ENCODE measurements at regions not wholly inside any gene's neighbourhood (a gene's known extent, or its start where the extent isn't known, plus 50 kb on each side); places are given as distances from the start of the nearest gene placed in this dataset.
"Not testable (repeated sequence)": the region's sequence is repeated elsewhere in the genome, so short reads cannot be mapped to it uniquely, and the experiment has no call there.

DNA sequence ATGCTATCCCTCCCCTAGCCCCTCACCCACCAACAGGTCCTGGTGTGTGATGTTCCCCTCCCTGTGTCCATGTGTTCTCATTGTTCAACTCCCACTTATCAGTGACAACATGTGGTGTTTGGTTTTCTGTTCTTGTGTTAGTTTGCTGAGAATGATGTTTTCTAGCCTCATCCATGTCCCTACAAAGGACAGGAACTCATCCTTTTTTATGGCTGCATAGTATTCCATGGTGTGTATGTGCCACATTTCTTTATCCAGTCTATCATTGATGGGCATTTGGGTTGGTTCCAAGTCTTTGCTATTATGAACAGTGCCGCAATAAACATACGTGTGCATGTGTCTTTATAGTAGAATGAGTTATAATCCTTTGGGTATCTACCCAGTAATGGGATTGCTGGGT, 120.4 kb upstream of the PODXL start:
- no CpG with 5 or more reads among the region's 2 CpGs for WGBS (ENCODE audit: insufficient coverage)

DNA sequence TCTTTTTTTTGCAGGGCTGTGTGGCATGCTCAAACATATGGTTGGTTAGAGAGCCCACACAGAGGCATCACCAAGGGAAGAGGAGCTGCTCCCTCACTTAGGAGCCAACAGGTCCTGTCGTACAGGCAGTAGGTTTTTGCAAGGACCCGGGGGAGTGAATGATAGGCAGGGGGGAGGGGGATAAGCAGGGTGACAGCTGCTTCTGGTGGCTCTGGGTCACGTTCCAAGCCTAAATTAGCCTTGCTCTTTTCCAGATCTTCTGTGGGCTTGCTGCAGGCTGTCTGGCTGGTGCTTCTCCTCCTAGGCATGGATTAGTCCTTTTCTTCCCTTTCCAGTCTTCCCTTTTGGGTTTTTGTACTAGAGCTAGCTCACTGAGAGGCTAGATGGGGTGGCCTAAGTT, 117.7 kb upstream of the PODXL start:
- no peaks in the 10 kb centered on the region for H3K9me3 Mint-ChIP-seq
- CTCF ChIA-PET = interaction anchor here in 1 of 2 donors (0.6 kb wide), 1 partner anchor 32 kb away, joined by 3 read pairs; no protein-coding TSS in a partner anchor

More for the DNA sequence above, 120.4 kb upstream of the PODXL start:
- H3K27ac ChIP-seq (ENCODE audit: low read length); ATAC-seq (replicated peaks in 1 of 4); H3K4me3 ChIP-seq (ENCODE audit: control insufficient read depth in 1 of 2, extremely low read depth in 1 of 2, low read length in 1 of 2); H3K36me3 ChIP-seq (ENCODE audit: control insufficient read depth in 2 of 2, extremely low read depth in 1 of 2, insufficient read depth in 1 of 2, low read length in 1 of 2); H3K36me3 Mint-ChIP-seq; POLR2A ChIA-PET; DNase-seq; H3K27ac Mint-ChIP-seq; H3K9me3 Mint-ChIP-seq; CTCF ChIA-PET; H3K4me1 Mint-ChIP-seq; H3K27me3 ChIP-seq (replicated peaks in 1 of 2; ENCODE audit: control insufficient read depth in 2 of 2, extremely low read depth in 1 of 2, insufficient read depth in 2 of 2, low read length in 1 of 2); H3K4me1 ChIP-seq (ENCODE audit: control insufficient read depth in 1 of 2, extremely low read depth in 1 of 2, insufficient read depth in 2 of 2, low read length in 2 of 2); H3K9me3 ChIP-seq; H3K4me3 Mint-ChIP-seq: not testable (repeated sequence)
- peaks cover 34 to 39% of the 10 kb centered on the region in 2 donors for H3K27me3 Mint-ChIP-seq

DNA sequence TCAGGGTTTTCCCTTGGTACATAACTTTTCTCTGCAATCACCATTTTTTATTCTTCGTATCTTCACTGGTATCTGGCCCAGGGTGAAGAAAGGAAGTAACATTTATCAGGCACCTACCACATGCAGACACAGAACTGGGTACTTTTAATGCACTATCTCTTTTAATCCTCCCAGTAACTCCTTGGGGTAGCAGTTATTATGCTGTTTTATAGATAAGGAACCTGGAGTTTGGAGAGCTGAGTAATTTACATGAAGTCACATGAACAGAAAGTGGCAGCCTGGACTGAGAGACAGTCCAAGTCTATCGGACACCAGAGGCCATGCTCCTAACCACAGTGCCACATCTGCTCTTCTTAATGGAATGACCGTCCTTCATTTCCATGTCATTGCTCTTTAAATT, 117.1 kb upstream of the PODXL start:
- no peaks in the 10 kb centered on the region for H3K9me3 Mint-ChIP-seq
- Histone ChIP-seq H3K4me3 (ENCODE audit: control insufficient read depth in 1 of 2, extremely low read depth in 1 of 2, low read length in 1 of 2) (no peak overlapping the region), H3K9me3 (no peaks in the 10 kb centered on the region), H3K36me3 (ENCODE audit: control insufficient read depth in 2 of 2, extremely low read depth in 1 of 2, insufficient read depth in 1 of 2, low read length in 1 of 2) (no peaks in the 10 kb centered on the region), H3K27me3 (replicated peaks in 1 of 2; ENCODE audit: control insufficient read depth in 2 of 2, extremely low read depth in 1 of 2, insufficient read depth in 2 of 2, low read length in 1 of 2) (peaks cover 0 to 8% of the 10 kb centered on the region in 2 experiments), H3K4me1 (ENCODE audit: control insufficient read depth in 1 of 2, extremely low read depth in 1 of 2, insufficient read depth in 2 of 2, low read length in 2 of 2) (no peaks in the 10 kb centered on the region), H3K27ac (ENCODE audit: low read length) (no peak overlapping the region)
- H3K4me1 Mint-ChIP-seq = no peaks in the 10 kb centered on the region
- DNase-seq (no peak), ATAC-seq (replicated peaks in 1 of 4) (no peak)
- ChIA-PET CTCF (interaction anchor here in 1 of 2 donors (0.6 kb wide), 1 partner anchor 33 kb away, joined by 3 read pairs; no protein-coding TSS in a partner anchor), POLR2A (no interaction called here)
- WGBS (ENCODE audit: insufficient coverage) = 83% methylated on average over 1 of the region's 3 CpGs
- peaks cover 32 to 36% of the 10 kb centered on the region in 2 donors for H3K27me3 Mint-ChIP-seq
- H3K4me3 Mint-ChIP-seq = no peak overlapping the region
- no peaks in the 10 kb centered on the region for H3K36me3 Mint-ChIP-seq
- H3K27ac Mint-ChIP-seq = no peak overlapping the region

More for the DNA sequence above, 117.7 kb upstream of the PODXL start:
- DNase-seq (no peak), ATAC-seq (replicated peaks in 1 of 4) (no peak)
- H3K27me3 ChIP-seq (replicated peaks in 1 of 2; ENCODE audit: control insufficient read depth in 2 of 2, extremely low read depth in 1 of 2, insufficient read depth in 2 of 2, low read length in 1 of 2) = peaks cover 0 to 8% of the 10 kb centered on the region in 2 experiments
- no peaks in the 10 kb centered on the region for H3K36me3 Mint-ChIP-seq
- POLR2A ChIA-PET = no interaction called here
- no peaks in the 10 kb centered on the region for H3K9me3 ChIP-seq
- no peaks in the 10 kb centered on the region for H3K4me1 Mint-ChIP-seq
- no peak overlapping the region for H3K4me3 ChIP-seq (ENCODE audit: control insufficient read depth in 1 of 2, extremely low read depth in 1 of 2, low read length in 1 of 2)
- H3K4me3 Mint-ChIP-seq = no peak overlapping the region
- no peak overlapping the region for H3K27ac ChIP-seq (ENCODE audit: low read length)
- 53% methylated on average over 2 of the region's 3 CpGs for WGBS (ENCODE audit: insufficient coverage)
- no peak overlapping the region for H3K27ac Mint-ChIP-seq
- H3K36me3 ChIP-seq (ENCODE audit: control insufficient read depth in 2 of 2, extremely low read depth in 1 of 2, insufficient read depth in 1 of 2, low read length in 1 of 2) = no peaks in the 10 kb centered on the region
- peaks cover 31 to 38% of the 10 kb centered on the region in 2 donors for H3K27me3 Mint-ChIP-seq
- no peaks in the 10 kb centered on the region for H3K4me1 ChIP-seq (ENCODE audit: control insufficient read depth in 1 of 2, extremely low read depth in 1 of 2, insufficient read depth in 2 of 2, low read length in 2 of 2)

DNA sequence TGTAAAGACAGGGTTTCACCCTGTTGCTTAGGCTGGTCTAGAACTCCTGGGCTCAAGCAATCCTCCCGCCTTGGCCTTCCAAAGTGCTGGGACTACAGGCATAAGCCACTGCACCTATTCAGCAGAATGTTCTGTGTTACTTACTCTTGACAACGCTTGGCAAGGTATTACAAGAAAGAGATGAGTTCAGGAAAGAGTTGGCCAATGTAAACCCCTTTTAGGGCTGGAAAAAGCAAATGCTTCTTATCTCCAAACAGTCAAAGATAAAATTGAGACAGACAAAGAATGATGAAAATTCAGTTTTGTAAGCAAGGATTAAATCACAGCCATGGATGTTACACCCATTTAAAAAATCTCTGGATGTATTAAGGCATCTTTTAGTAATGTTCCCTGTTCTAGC, 114.0 kb upstream of the PODXL start:
- no peak overlapping the region for H3K4me3 ChIP-seq (ENCODE audit: control insufficient read depth in 1 of 2, extremely low read depth in 1 of 2, low read length in 1 of 2)
- ChIA-PET CTCF (no interaction called here), POLR2A (no interaction called here)
- no peaks in the 10 kb centered on the region for H3K36me3 ChIP-seq (ENCODE audit: control insufficient read depth in 2 of 2, extremely low read depth in 1 of 2, insufficient read depth in 1 of 2, low read length in 1 of 2)
- 75% methylated on average over 1 of the region's 2 CpGs for WGBS (ENCODE audit: insufficient coverage)
- H3K27me3 ChIP-seq (replicated peaks in 1 of 2; ENCODE audit: control insufficient read depth in 2 of 2, extremely low read depth in 1 of 2, insufficient read depth in 2 of 2, low read length in 1 of 2) = peaks cover 0 to 15% of the 10 kb centered on the region in 2 experiments
- H3K9me3 Mint-ChIP-seq = peaks cover 0 to 4% (median 0%) of the 10 kb centered on the region in 3 donors
- H3K4me1 ChIP-seq (ENCODE audit: control insufficient read depth in 1 of 2, extremely low read depth in 1 of 2, insufficient read depth in 2 of 2, low read length in 2 of 2) = no peaks in the 10 kb centered on the region
- no peaks in the 10 kb centered on the region for H3K36me3 Mint-ChIP-seq
- DNase-seq = no peak
- no peaks in the 10 kb centered on the region for H3K9me3 ChIP-seq
- no peaks in the 10 kb centered on the region for H3K4me1 Mint-ChIP-seq
- H3K27ac Mint-ChIP-seq = no peak overlapping the region
- no peak overlapping the region for H3K27ac ChIP-seq (ENCODE audit: low read length)
- H3K4me3 Mint-ChIP-seq = no peak overlapping the region
- ATAC-seq (replicated peaks in 1 of 4) = no peak
- peaks cover 24 to 26% of the 10 kb centered on the region in 2 donors for H3K27me3 Mint-ChIP-seq

DNA sequence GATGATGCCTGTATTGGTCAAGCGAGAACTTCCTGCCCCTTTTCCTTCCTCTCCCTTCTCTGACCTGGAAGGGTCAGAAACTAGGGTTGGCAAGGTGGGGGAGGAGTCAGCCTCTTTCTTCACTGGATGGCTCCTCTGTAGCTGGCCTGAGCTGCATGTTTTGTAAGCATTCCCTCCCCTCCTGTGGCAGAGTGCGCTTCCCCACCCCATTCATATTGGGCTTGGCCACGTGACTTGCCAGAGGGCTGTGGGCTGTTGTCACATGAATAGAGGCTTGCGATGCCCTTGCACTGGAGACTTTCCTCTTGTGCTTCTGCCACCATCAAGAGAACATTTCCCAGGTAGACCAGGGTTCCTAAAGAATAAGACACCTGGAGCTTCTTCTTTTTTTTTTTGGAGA, 111.3 kb upstream of the PODXL start:
- no peak overlapping the region for H3K27ac Mint-ChIP-seq
- Histone ChIP-seq H3K4me3 (ENCODE audit: control insufficient read depth in 1 of 2, extremely low read depth in 1 of 2, low read length in 1 of 2) (no peak overlapping the region), H3K27ac (ENCODE audit: low read length) (no peak overlapping the region), H3K27me3 (replicated peaks in 1 of 2; ENCODE audit: control insufficient read depth in 2 of 2, extremely low read depth in 1 of 2, insufficient read depth in 2 of 2, low read length in 1 of 2) (peaks cover 0 to 13% of the 10 kb centered on the region in 2 experiments), H3K4me1 (ENCODE audit: control insufficient read depth in 1 of 2, extremely low read depth in 1 of 2, insufficient read depth in 2 of 2, low read length in 2 of 2) (no peaks in the 10 kb centered on the region), H3K9me3 (no peaks in the 10 kb centered on the region), H3K36me3 (ENCODE audit: control insufficient read depth in 2 of 2, extremely low read depth in 1 of 2, insufficient read depth in 1 of 2, low read length in 1 of 2) (no peaks in the 10 kb centered on the region)
- H3K4me1 Mint-ChIP-seq = no peaks in the 10 kb centered on the region
- DNase-seq = no peak
- POLR2A ChIA-PET = no interaction called here
- peaks cover 14 to 17% of the 10 kb centered on the region in 2 donors for H3K27me3 Mint-ChIP-seq
- H3K9me3 Mint-ChIP-seq = peaks cover 0 to 4% (median 0%) of the 10 kb centered on the region in 3 donors
- no peaks in the 10 kb centered on the region for H3K36me3 Mint-ChIP-seq
- no peak overlapping the region for H3K4me3 Mint-ChIP-seq
- CTCF ChIA-PET = no interaction called here
- no peak for ATAC-seq (replicated peaks in 1 of 4)
- 82% methylated on average over 2 of the region's 4 CpGs for WGBS (ENCODE audit: insufficient coverage)

DNA sequence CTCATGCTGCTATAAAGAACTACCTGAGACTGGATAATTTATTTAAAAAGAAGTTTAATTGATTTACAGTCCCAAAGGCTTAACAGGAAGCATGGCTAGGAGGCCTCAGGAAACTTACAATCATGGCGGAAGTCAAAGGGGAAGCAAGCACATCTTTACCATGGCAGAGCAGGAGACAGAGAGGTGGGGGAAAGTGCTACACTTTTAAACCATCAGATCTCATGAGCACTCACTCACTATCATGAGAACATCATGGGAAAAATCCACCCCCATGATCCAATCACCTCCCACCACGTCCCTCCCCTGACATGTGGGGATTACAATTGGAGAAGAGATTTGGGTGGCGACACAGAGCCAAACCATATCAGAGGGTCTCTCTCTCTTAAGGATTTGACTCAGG, 108.6 kb upstream of the PODXL start:
- H3K4me1 Mint-ChIP-seq = no peaks in the 10 kb centered on the region
- POLR2A ChIA-PET = no interaction called here
- H3K4me3 Mint-ChIP-seq = no peak overlapping the region
- H3K27ac Mint-ChIP-seq = no peak overlapping the region
- Histone ChIP-seq H3K27ac (ENCODE audit: low read length) (no peak overlapping the region), H3K4me1 (ENCODE audit: control insufficient read depth in 1 of 2, extremely low read depth in 1 of 2, insufficient read depth in 2 of 2, low read length in 2 of 2) (no peaks in the 10 kb centered on the region), H3K27me3 (replicated peaks in 1 of 2; ENCODE audit: control insufficient read depth in 2 of 2, extremely low read depth in 1 of 2, insufficient read depth in 2 of 2, low read length in 1 of 2) (peaks cover 0 to 13% of the 10 kb centered on the region in 2 experiments), H3K9me3 (no peaks in the 10 kb centered on the region), H3K4me3 (ENCODE audit: control insufficient read depth in 1 of 2, extremely low read depth in 1 of 2, low read length in 1 of 2) (no peak overlapping the region), H3K36me3 (ENCODE audit: control insufficient read depth in 2 of 2, extremely low read depth in 1 of 2, insufficient read depth in 1 of 2, low read length in 1 of 2) (no peaks in the 10 kb centered on the region)
- H3K27me3 Mint-ChIP-seq = peaks cover 8 to 12% of the 10 kb centered on the region in 2 donors
- peaks cover 0 to 4% (median 0%) of the 10 kb centered on the region in 3 donors for H3K9me3 Mint-ChIP-seq
- no peak for DNase-seq
- WGBS (ENCODE audit: insufficient coverage) = no CpG with 5 or more reads among the region's 3 CpGs
- CTCF ChIA-PET = no interaction called here
- no peak for ATAC-seq (replicated peaks in 1 of 4)
- H3K36me3 Mint-ChIP-seq = no peaks in the 10 kb centered on the region

DNA sequence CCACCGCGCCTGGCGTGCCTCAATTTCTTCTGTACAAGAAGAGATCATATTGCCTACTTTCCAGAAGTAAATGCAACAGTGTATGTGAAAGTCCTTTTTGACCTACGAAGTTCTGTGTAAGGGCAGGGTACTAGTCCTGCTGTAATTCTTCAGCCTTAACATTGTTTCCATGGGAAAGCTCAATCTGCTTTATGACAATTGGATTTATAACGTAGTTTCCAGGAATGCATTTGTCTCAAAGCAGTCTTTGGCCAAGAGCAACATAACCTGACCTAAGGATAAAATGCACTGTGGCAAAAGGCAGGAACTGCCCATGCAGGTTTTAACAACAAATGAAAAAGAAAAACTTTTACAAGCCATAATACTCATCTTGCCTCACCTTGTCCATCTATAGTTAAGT, 108.1 kb upstream of the PODXL start:
- POLR2A ChIA-PET = no interaction called here
- Histone ChIP-seq H3K9me3 (no peaks in the 10 kb centered on the region), H3K4me1 (ENCODE audit: control insufficient read depth in 1 of 2, extremely low read depth in 1 of 2, insufficient read depth in 2 of 2, low read length in 2 of 2) (no peaks in the 10 kb centered on the region), H3K27ac (ENCODE audit: low read length) (no peak overlapping the region), H3K27me3 (replicated peaks in 1 of 2; ENCODE audit: control insufficient read depth in 2 of 2, extremely low read depth in 1 of 2, insufficient read depth in 2 of 2, low read length in 1 of 2) (peaks cover 0 to 13% of the 10 kb centered on the region in 2 experiments), H3K36me3 (ENCODE audit: control insufficient read depth in 2 of 2, extremely low read depth in 1 of 2, insufficient read depth in 1 of 2, low read length in 1 of 2) (no peaks in the 10 kb centered on the region), H3K4me3 (ENCODE audit: control insufficient read depth in 1 of 2, extremely low read depth in 1 of 2, low read length in 1 of 2) (no peak overlapping the region)
- no peak for ATAC-seq (replicated peaks in 1 of 4)
- DNase-seq = no peak
- Mint-ChIP-seq H3K4me1 (no peaks in the 10 kb centered on the region), H3K36me3 (no peaks in the 10 kb centered on the region), H3K4me3 (no peak overlapping the region), H3K9me3 (peaks cover 0 to 4% (median 0%) of the 10 kb centered on the region in 3 donors), H3K27me3 (peaks cover 8% of the 10 kb centered on the region in 2 donors), H3K27ac (no peak overlapping the region)
- CTCF ChIA-PET = no interaction called here
- 88% methylated on average over 5 of the region's 5 CpGs for WGBS (ENCODE audit: insufficient coverage)
